ENCODE measurements at regions not wholly inside any gene's neighbourhood (a gene's known extent, or its start where the extent isn't known, plus 50 kb on each side); places are given as distances from the start of the nearest gene placed in this dataset.

- TF ChIP-seq PATZ1 (CRISPR knock-in tag; IDR thresholded peaks at IDR 0.05) (peak; percentile 79), ZNF512B (CRISPR knock-in tag; IDR thresholded peaks at IDR 0.05; ENCODE audit: borderline replicate concordance) (peak; percentile 74; the same call in 1 of the 2 replicates), KDM1A (CRISPR knock-in tag; IDR thresholded peaks at IDR 0.05) (peak; percentile 95), HHEX (CRISPR knock-in tag; IDR thresholded peaks at IDR 0.05) (peak; percentile 83), ZSCAN9 (CRISPR knock-in tag; IDR thresholded peaks at IDR 0.05; ENCODE audit: borderline replicate concordance) (peak; percentile 56; the same call in 1 of the 2 replicates), RARA (CRISPR knock-in tag; IDR thresholded peaks at IDR 0.05) (peak; percentile 99), JUNB (CRISPR knock-in tag; IDR thresholded peaks at IDR 0.05; ENCODE audit: borderline replicate concordance) (peak; percentile 33; the same call in 1 of the 2 replicates), SMAD1 (CRISPR knock-in tag; IDR thresholded peaks at IDR 0.05; ENCODE audit: borderline replicate concordance, low read depth) (no peak), ZNF556 (CRISPR knock-in tag; IDR thresholded peaks at IDR 0.05; ENCODE audit: borderline replicate concordance) (no peak), BCLAF1 (IDR thresholded peaks at IDR 0.05) (no peak), FOXK1 (CRISPR knock-in tag; IDR thresholded peaks at IDR 0.05; ENCODE audit: borderline replicate concordance, low read depth) (peak; percentile 86; the same call in 1 of the 2 replicates), DDIT3 (CRISPR knock-in tag; IDR thresholded peaks at IDR 0.05) (no peak), ZNF3 (CRISPR knock-in tag; IDR thresholded peaks at IDR 0.05) (no peak), MEIS1 (CRISPR knock-in tag; IDR thresholded peaks at IDR 0.05; ENCODE audit: borderline replicate concordance) (no peak), TBL1XR1 (IDR thresholded peaks at IDR 0.05; ENCODE audit: borderline replicate concordance, low read length, partially characterized antibody) (peak; percentile 80), CREB1 (IDR thresholded peaks at IDR 0.05) (no peak), CREB1 (CRISPR knock-in tag; IDR thresholded peaks at IDR 0.05) (peak; percentile 85), ZNF816 (CRISPR knock-in tag; IDR thresholded peaks at IDR 0.05; ENCODE audit: borderline replicate concordance) (peak; percentile 39; the same call in 1 of the 2 replicates), SIN3B (IDR thresholded peaks at IDR 0.05; ENCODE audit: low read length) (no peak)
- TF ChIP-seq, protein P1, sequence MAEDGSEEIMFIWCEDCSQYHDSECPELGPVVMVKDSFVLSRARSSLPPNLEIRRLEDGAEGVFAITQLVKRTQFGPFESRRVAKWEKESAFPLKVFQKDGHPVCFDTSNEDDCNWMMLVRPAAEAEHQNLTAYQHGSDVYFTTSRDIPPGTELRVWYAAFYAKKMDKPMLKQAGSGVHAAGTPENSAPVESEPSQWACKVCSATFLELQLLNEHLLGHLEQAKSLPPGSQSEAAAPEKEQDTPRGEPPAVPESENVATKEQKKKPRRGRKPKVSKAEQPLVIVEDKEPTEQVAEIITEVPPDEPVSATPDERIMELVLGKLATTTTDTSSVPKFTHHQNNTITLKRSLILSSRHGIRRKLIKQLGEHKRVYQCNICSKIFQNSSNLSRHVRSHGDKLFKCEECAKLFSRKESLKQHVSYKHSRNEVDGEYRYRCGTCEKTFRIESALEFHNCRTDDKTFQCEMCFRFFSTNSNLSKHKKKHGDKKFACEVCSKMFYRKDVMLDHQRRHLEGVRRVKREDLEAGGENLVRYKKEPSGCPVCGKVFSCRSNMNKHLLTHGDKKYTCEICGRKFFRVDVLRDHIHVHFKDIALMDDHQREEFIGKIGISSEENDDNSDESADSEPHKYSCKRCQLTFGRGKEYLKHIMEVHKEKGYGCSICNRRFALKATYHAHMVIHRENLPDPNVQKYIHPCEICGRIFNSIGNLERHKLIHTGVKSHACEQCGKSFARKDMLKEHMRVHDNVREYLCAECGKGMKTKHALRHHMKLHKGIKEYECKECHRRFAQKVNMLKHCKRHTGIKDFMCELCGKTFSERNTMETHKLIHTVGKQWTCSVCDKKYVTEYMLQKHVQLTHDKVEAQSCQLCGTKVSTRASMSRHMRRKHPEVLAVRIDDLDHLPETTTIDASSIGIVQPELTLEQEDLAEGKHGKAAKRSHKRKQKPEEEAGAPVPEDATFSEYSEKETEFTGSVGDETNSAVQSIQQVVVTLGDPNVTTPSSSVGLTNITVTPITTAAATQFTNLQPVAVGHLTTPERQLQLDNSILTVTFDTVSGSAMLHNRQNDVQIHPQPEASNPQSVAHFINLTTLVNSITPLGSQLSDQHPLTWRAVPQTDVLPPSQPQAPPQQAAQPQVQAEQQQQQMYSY (CRISPR knock-in tag; IDR thresholded peaks at IDR 0.05), result no peak
Observed at GRCh38 chr7:17506095-17506494, 207.6 kb downstream of the AHR start (continued).

All from HepG2 (cell line).